GDM1 (cell line): ENCODE measurements at regions not wholly inside any gene's neighbourhood (a gene's known extent, or its start where the extent isn't known, plus 50 kb on each side); places are given as distances from the start of the nearest gene placed in this dataset.
A peak's percentile ranks its signal among the peaks of the same experiment; 100 is the strongest.
"Not testable (repeated sequence)": the region's sequence is repeated elsewhere in the genome, so short reads cannot be mapped to it uniquely, and the experiment has no call there.

Source experiments
- DNase-seq: peaks from one replicate; lab custom pipeline; 2025; lab: John Stamatoyannopoulos, UW

DNA sequence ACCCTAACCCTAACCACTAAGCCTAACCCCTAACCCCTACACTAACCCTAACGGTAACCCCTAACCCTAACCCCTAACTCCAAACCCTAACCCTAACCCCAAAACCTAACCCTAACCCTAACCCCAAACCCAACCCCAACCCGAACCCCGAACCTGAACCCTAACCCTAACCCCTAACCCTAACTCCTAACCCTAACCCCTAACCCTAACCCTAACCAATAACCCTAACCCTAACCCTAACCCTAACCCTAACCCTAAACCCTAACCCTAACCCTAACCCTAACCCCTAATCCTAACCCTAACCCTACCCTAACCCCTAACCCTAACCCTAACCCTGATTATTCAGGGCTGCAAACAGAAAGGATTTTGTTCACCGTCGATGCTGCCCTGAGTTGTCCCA is 144.6 kb upstream of the DUSP22 start:
- not testable (repeated sequence) for DNase-seq

DNA sequence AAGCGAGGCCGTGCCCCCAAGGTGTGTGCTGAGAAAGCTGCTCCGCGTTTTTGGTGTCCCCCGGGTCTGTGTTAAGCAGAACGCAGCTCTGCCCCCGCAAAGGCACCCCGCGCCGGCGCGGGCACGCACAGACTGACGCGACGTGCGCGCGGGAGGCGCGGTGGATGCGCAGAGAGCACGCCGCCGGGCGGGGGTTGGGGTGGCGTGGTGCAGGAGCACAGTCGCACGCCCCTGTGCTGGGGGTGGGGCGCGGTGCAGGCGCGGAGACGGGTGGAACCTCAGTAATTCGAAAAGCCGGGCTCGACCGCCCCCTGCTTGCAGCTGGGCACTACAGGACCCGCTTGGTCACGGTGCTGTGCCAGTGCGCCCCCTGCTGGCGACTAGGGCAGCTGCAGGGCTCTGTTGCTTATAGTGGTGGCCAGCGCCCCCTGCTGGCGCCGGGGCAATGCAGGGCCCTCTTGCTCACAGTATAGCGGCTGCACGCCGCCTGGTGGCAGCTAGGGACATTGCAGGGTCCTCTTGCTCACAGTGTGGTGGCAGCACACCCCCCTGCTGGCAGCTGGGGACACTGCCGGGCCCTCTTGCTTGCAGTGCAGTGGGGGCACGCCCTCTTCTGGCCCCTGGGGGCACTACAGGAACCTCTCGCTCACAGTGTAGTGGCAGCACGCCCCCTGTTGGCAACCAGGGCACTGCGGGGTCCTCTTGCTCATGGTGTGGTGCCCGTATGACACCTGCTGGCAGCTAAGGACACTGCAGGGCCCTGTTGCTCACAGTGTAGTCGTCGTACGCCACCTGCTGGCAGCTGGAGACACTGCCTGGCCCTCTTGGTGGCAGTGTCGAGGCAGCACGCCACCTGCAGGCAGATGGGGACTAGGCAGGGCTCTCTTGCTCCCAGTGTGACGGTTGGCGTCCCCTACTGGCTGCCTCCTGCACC is 144.0 kb upstream of the DUSP22 start:
- DNase-seq: peak; percentile 49

DNA sequence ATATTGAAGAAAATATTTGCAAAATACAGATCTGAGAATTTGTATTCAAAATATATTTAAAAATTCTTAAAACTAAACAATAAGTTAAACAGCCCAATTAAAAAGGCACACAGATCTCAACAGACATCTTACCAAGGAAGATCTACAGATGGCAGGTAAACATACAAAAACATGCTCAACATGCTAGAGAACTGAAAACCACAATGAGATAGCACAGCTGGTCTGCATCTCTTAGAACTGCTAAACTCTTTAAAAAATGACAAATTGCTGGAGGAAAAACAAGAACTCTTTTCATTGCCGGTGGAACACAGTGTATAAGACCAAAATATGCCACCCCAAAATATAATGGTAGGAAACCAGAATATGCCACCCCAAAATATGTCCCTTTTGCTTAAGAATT is 142.1 kb upstream of the DUSP22 start:
- not testable (repeated sequence) for DNase-seq

DNA sequence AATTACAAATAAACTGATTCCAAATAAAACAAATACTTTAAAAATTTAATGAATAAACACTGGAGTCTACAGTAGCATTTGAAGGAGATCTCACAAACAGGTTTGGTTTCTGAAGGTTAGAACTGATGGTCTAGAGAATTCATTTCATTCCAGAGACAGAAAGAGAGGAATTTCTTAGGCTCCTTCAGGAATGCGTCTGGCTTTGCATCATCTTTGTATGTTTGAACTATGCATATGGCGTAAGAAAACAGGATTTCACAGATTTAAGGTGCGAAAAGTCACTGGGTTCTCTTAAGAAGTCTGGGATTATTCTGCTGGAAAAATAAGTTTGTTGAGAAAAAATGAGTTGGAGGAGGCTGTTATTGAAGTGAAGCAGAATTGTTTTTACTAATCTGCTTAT is 139.9 kb upstream of the DUSP22 start:
- not testable (repeated sequence) for DNase-seq

DNA sequence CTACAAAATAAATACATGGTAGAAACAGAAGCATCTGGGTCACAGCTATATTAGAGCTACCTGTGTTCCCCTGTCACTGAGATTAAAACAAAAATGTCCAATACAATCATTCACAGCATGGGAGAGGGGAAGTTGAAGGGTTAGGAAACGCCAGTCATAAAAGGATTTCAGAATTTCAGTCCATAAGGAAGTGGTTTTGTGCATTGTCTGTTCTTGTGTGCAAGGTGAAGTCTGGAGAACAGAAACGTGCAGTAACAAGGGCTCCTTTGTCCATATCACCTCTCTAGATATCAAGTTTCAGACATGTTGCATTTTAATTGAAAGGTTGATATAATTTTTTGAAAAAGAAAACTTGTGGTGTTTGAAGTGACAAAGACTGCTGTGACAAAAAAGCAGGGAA is 139.3 kb upstream of the DUSP22 start:
- DNase-seq: not testable (repeated sequence)

DNA sequence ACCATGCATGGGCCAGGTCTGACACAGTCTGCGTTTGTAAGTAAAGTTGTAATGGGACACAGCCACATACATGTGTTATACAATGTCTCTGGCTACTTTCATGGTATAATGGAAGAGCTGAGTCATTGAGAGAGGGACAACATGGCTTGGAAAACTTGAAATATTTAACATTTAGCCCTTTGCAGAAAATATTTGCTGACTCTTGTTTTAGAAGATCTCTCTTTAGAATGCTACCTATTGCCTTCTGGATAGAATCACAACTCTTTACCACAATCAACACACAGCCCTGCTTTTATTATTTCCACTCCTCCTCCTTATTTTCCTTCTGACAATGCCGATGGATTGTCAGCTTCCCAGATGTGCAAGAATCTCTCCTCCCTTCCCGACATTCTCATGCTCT is 138.4 kb upstream of the DUSP22 start:
- DNase-seq: not testable (repeated sequence)

DNA sequence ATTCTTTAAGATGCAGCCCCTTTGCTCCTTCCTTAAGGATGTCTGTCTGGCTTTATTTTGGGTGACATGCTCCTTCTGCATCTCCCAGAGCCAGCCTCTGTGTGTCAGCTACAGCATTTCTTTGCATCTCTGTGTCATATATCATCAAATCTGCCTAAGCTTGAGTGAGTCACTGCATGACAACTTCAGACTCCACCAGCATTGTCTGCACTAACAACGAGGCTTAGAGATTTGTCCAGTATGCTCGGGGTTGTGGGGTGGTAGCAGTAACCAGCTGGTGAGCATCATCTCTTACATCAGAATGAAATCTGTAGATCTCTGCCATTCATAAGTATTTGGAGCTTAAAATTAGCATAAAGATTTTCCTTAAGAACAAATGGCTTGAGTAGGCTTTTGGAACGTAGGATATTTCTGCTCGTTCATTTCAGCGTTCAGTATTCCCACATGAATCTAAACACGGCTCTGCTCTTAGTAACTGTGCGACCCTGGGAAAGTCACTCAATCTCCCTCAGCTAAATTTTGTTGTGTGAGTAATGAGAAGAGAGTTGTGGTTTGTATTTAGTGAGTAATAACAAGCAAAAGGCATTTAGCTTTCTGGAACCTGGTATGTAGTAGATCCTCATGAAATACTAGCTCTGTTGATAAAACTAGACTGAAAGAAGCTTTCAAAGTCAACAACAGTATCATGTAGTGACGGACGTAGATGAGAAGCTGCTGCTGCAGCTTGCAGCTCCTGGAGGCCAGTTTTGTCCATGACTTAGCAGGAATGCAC is 137.8 kb upstream of the DUSP22 start:
- not testable (repeated sequence) for DNase-seq

DNA sequence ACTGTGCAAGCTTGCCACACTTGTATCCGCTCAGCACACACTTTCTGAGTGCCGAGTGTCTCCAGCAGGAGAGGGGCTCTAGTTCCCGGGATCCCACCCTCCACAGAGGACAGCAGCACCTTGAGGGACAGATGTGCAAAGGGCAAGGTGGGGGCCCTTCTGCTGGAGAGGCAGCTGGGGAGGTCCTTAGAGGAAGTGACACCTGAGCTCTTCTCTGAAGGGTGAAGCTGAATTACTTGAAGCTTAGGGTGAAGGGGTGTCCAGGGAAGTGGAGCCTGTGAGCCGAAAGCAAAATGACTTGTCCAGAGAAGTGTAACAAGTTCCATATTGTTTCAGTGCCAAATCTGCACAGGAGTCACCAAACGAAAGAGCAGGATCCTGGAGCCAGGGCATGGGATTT is 136.3 kb upstream of the DUSP22 start:
- no peak for DNase-seq

DNA sequence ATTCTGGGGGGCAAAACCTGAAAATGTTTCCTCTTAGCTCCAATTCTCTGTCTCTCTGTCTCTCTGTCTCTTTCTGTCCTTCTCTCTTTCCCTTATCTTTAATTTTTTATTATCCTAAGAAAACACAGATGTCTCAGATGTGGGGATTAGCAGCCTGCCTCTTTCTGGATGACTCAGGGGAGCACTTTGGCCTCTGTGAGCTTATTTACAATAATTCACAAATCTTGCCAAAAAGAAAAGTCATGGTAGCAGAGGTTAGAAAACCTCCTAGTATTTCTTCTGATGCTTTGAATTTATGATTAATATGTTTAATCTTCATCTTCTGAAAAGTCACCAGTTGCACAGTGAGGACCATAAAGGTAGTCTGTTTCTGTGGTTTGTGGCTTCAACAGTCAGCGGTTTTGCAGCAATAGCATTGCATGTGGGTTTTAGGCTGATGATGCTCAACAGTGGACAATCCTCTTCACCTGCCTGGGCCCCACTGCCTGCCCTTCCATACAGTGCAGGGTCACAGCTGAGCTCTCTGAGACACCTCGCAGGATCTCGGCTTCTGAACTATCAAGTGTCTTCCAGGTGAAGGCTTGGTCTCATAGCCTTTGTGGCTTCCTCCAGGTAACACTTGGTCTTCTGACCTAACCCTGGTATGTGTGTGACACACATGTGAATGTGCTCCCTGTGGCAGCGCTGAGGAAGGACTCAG is 135.7 kb upstream of the DUSP22 start:
- not testable (repeated sequence) for DNase-seq

DNA sequence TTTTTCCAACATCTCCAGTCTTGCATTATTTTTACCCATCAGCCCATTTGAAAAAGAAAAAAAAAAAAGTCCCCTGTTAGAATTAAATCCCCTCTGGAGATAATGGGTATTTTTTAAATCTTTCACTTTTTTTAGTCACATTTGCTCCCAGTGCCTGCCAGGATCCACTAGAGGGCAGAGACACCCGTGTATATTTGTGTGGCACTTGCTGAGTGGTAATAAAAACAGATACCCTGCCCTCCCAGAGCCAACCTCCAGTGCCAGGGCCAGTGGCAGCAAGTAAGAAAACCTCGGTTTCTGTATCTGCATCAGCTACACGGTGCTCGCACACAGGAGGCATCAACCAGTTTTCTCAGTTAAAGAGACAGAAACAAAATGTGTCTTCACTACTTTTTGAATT is 135.1 kb upstream of the DUSP22 start:
- not testable (repeated sequence) for DNase-seq

DNA sequence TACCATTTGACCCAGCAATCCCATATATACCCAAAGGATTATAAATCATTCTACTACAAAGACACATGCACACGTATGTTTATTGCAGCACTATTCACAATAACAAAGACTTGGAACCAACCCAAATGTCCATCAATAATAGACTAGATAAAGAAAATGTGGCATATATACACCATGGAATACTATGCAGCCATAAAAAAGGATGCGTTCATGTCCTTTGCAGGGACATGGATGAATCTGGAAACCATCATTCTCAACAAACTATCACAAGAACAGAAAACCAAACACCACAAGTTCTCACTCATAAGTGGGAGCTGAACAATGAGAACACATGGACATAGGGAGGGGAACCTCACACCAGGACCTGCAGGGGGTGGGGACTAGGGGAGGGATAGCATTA is 130.6 kb upstream of the DUSP22 start:
- not testable (repeated sequence) for DNase-seq

DNA sequence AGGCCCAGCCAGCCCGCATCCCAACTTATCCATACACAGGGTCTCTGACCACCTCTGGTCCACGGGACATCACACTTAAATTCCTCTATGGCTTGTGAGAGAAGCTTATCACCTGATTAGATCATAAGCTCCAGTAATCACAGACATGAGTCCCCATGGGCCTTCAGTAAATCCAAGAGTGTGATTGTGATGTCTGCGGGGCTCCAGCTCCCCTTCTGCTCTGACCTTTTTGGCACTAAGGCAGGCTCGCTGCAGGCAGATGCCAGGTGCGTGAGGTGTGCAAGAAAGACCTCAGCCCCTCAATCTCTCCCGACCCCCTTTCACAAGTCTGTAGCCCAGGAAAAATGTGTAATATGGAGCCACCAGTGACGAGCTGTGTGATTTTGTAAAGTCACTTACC is 127.6 kb upstream of the DUSP22 start:
- DNase-seq: no peak

DNA sequence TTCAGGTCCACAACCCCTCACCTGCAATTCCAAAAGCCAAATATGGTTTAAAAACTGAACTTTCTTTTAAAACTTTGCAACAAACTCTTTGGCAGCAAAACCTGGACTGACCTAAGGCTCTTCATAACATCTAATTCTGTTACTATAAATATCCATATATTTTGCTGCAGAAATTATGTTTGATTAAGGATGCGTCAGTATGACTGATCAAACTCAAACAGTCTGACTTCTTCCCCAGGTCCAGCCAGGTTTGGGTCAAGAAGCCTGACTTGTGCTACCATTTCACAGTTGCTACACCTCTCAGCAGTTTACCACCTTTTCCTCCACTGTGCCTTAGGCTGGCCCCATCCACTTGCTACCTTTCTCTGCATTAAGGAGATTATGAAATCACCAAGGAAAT is 127.0 kb upstream of the DUSP22 start:
- DNase-seq: no peak

DNA sequence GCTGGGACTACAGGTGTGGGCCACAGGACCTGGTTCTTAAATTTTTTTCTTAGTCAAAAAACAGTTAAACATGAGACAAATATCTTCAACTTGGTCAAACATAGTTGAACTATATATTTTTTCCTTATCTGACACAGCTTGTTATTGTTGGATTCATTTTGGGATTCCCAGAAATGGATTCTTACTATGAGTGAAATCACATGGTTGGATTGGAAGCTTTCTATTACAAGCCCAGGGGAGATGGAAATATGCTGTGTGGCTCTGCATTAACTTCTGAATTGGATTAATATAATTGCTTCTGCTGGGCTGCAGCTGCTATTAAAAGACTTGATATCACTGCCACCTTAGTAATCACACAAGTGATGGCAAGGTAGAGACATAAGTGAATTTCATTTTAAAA is 126.4 kb upstream of the DUSP22 start:
- no peak for DNase-seq

DNA sequence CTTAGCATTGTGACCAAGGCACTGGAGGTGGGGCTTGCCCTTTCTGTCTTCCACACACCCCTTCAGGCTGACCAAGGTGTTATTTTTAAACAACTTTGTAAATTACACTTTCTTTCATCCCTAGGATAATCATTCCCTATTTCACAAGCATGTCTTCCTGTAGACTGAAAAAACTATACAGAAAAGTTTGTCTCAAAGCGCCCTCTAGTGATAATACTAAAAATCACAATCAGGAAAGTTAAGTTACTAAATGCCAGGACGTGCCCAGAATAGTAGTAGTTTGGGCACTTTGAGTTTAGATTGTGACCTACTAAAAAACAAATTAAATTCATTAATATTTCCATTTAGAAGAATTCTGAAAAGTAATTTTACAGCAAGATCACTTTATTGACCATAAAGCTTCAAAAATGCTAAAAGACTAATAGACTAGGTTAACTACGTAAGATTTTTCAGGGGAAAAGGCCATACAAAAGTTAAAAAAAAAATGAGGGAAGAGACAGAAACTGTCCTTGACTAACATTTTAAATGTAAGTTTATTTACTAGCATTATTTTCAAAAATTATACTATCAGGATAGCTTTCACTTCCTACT is 123.3 kb upstream of the DUSP22 start:
- DNase-seq: no peak

DNA sequence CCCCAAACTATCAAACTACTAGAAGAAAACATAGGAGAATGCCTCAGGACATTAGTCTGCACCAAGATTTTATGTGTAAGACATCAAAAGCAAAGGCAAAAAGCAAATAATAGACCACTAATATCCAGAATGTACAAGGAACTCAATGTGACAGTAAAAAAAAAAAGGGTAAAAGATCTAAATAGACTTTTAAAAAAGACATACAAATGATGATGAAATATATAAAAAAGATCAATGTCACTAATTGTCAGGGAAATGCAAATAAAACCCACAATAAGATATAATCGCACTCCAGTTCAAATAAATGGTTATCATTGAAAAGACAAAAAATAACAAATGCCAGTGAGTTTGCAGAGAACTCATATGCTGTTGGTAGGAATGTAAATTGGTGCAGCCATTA is 118.3 kb upstream of the DUSP22 start:
- DNase-seq: no peak

DNA sequence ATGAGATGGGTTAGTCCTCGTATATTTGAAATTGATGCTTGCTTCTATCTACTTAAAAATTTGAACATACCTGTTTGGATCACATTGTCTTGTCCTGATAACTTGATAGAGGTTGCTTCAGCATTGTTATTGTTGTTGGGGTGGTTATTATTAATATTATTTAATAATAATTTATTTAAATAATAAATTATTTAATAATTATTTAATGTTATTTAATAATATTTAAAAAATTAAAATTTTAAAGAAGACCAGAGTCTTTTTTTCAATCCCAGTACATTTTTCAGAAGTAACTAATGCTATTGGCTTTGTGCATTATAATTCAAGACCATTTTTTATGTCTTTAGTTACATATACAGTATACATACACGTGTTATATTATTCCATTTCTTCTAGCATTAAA is 116.6 kb upstream of the DUSP22 start:
- DNase-seq: no peak

DNA sequence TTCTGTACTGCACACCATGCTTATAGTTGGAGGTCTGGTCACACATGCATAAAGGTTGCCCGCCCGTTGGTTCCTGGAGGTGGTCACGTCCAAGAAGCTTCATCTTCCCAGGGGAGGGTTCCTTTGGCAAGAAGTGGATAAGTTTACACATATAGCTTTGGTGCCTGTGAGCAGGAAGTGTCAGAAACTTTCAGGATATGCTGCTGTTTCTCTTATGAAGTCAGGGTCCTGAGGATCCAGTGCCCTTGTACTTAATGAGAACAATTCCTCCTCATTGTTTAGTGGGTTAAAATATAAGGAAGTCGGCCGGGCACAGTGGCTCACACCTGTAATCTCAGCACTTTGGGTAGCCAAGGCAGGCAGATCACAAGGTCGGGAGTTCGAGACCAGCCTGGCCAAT is 115.5 kb upstream of the DUSP22 start:
- no peak for DNase-seq

DNA sequence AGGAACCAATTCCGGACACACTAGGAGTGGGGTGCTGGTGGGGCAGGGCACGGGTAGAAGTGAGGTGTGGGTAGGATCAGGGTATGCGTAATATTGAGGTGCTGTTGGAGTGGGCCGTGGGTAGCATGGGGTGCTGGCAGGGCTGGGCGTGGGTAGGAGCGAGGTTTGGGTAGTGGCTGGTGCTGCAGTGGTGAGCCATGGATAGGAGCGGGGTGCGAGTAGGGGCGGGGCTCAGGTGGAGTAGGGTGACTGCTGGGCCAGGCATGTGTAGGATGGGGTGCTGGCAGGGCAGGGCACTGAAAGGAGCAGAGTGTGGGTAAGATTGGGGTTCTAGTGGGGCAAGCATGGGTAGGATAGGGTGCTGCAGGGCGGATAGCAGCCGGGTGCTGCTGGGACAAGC is 114.2 kb upstream of the DUSP22 start:
- no peak for DNase-seq

DNA sequence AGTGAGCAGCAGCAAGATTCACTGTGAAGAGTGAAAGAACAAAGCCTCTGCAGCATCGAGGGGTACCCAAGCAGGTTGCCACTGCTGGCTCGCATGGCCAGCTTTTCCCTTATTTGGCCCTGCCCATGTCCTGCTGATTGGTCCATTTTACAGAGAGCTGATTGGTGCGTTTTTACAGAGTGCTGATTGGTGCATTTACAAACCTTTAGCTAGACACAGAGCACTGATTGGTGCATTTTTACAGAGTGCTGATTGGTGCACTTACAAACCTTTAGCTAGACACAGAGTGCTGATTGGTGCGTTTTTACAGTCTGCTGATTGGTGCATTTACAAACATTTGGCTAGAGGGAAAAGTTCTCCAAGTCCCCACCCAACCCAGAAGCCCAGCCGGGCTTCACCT is 113.4 kb upstream of the DUSP22 start:
- not testable (repeated sequence) for DNase-seq

DNA sequence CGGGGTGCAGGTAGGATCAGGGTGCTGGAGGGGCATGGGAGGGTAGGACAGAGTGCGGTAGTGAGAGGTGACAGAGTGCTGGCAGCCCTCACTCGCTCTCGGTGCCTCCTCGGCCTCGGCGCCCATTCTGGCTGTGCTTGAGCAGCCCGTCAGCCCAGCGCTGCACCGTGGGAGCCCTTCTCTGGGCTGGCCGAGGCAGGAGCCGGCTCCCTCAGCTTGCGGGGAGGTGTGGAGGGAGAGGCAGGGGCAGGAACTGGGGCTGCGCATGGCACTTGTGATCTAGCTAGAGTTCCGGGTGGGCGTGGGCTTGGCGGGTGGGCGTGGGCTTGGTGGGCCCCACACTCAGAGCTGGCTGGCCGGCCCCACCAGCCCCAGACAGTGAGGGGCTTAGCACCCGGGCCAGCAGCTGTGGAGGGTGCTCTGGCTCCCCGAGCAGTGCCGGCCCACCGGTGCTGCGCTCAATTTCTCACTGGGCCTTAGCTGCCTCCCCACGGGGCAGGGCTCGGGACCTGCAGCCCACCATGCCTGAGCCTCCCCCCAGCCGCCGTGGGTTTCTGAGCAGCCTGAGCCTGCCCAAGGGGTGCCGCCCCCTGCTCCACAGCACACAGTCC is 112.8 kb upstream of the DUSP22 start:
- no peak for DNase-seq
